Esophagus muscularis mucosa (tissue), 3 donors: ENCODE measurements at regions not wholly inside any gene's neighbourhood (a gene's known extent, or its start where the extent isn't known, plus 50 kb on each side); places are given as distances from the start of the nearest gene placed in this dataset.

Experiments used
- POLR2A ChIP-seq: fragments of 450-650 bp; IDR thresholded peaks from one replicate; pipeline ENCODE4 v1.6.1; 2017; ENCODE audit warnings: antibody characterized with exemption, moderate library complexity, mild to moderate bottlenecking, low read depth
- POLR2AphosphoS5 ChIP-seq, 2 donors: sonication (generic); formaldehyde crosslinking; IDR thresholded peaks; one replicate each; pipeline ENCODE4 v1.6.1; 2017; ENCODE audit warnings: antibody characterized with exemption in 2 of 2
- TF ChIP-seq, protein P1 (sequence below), 3 experiments: fragments of 200-600 bp in 2 of 3; fragments of 450-650 bp in 1 of 3; sonication (generic) in 2 of 3; IDR thresholded peaks; one replicate each; pipeline ENCODE4 v1.5.1; 2017 to 2019; ENCODE audit warnings: antibody characterized with exemption in 3 of 3, mild to moderate bottlenecking in 2 of 3, moderate library complexity in 1 of 3

GRCh38 chr6:6843777-6844176 lies 255.3 kb downstream of the LY86 start:
- TF ChIP-seq, protein P1, sequence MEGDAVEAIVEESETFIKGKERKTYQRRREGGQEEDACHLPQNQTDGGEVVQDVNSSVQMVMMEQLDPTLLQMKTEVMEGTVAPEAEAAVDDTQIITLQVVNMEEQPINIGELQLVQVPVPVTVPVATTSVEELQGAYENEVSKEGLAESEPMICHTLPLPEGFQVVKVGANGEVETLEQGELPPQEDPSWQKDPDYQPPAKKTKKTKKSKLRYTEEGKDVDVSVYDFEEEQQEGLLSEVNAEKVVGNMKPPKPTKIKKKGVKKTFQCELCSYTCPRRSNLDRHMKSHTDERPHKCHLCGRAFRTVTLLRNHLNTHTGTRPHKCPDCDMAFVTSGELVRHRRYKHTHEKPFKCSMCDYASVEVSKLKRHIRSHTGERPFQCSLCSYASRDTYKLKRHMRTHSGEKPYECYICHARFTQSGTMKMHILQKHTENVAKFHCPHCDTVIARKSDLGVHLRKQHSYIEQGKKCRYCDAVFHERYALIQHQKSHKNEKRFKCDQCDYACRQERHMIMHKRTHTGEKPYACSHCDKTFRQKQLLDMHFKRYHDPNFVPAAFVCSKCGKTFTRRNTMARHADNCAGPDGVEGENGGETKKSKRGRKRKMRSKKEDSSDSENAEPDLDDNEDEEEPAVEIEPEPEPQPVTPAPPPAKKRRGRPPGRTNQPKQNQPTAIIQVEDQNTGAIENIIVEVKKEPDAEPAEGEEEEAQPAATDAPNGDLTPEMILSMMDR (IDR thresholded peaks at IDR 0.05): no peak
- TF ChIP-seq POLR2A: no peak
- no peak for TF ChIP-seq POLR2AphosphoS5 (IDR thresholded peaks at IDR 0.05)
